ENCODE measurements at regions not wholly inside any gene's neighbourhood (a gene's known extent, or its start where the extent isn't known, plus 50 kb on each side); places are given as distances from the start of the nearest gene placed in this dataset.

DNA sequence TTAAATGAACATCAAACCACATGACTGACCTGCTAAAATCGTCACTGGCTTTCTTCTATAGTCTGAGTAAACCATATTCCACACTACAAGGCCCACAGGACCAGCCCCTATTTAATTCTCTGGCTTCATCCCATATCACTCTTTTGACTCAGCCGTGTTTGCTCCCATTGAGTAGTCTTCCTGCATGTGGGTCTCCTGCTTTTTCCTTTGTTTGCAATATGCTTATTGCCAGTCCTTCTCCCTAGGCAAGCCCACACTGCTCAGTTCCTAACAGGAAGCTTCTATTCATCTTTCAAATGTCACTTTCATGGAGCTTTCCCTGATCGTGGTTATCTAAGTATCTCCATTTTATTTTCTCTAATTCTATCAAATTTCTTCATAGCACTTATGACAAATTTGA lies 329.6 kb downstream of the RAPGEF2 start:
- TF ChIP-seq, protein P1, sequence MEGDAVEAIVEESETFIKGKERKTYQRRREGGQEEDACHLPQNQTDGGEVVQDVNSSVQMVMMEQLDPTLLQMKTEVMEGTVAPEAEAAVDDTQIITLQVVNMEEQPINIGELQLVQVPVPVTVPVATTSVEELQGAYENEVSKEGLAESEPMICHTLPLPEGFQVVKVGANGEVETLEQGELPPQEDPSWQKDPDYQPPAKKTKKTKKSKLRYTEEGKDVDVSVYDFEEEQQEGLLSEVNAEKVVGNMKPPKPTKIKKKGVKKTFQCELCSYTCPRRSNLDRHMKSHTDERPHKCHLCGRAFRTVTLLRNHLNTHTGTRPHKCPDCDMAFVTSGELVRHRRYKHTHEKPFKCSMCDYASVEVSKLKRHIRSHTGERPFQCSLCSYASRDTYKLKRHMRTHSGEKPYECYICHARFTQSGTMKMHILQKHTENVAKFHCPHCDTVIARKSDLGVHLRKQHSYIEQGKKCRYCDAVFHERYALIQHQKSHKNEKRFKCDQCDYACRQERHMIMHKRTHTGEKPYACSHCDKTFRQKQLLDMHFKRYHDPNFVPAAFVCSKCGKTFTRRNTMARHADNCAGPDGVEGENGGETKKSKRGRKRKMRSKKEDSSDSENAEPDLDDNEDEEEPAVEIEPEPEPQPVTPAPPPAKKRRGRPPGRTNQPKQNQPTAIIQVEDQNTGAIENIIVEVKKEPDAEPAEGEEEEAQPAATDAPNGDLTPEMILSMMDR (IDR thresholded peaks at IDR 0.05) = no peak
- TF ChIP-seq POLR2A (IDR thresholded peaks at IDR 0.05) = no peak
- TF ChIP-seq EP300 (IDR thresholded peaks at IDR 0.05) = no peak
